GM12891 (cell line): ENCODE measurements at regions not wholly inside any gene's neighbourhood (a gene's known extent, or its start where the extent isn't known, plus 50 kb on each side); places are given as distances from the start of the nearest gene placed in this dataset.

Experiments used
- POLR2A ChIP-seq: IDR thresholded peaks from 2 replicates; pipeline ENCODE4 v1.6.1; 2011; ENCODE audit warnings: low read depth, low read length, control low read depth
- SPI1 ChIP-seq: IDR thresholded peaks from 2 replicates; pipeline ENCODE4 v1.6.1; 2011; ENCODE audit warnings: low read depth, low read length, control low read depth

- no peak for TF ChIP-seq POLR2A
- no peak for TF ChIP-seq SPI1
Measured at GRCh38 chr7:77481615-77482014, 55.5 kb upstream of the PTPN12 start.
